Activated CD4-positive, alpha-beta T cell treated with anti-CD3 and anti-CD28 coated beads, Interleukin-2, Interleukin-4, amounts not matched to agents 100 ng/mL and 50 ng/mL, durations not matched to agents 16 hours and 8 hours (primary cell): ENCODE measurements at regions not wholly inside any gene's neighbourhood (a gene's known extent, or its start where the extent isn't known, plus 50 kb on each side); places are given as distances from the start of the nearest gene placed in this dataset.

Source experiments
- DNase-seq: peaks from one replicate; pipeline ENCODE4 v3.0.0-alpha.2; 2020; ENCODE audit warnings: low spot score

DNA sequence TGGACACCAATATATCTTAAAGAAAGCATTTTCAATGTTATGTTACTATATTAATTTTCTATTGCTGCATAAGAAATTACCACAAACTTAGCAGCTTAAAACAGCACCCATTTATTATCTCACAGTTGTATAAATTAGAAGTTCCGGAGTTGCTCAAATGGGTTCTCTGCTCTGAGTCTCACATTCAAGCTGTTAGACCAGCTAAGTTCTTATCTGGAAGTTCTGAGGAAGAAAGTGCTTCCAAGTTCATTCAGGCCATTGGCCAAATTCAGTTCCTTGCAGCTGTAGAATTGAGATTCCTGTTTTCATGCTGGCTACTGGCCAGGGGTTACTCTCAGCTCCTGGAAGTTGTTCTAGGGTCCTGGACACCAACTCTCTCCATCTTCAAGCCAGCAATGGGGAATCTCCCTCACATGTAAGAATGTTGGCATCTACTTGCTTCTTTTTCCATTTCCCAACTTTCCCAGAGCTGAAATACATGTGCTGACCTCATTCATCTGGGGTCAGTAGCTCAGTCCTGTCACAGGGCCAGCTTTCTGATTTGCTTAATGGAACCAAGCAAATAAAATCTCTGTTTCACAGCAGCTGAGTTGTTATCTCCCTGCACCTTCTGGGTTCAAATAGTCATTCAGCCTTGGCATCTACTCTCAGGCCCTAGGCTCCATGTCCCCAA is 99.6 kb upstream of the INTU start:
- no peak for DNase-seq

DNA sequence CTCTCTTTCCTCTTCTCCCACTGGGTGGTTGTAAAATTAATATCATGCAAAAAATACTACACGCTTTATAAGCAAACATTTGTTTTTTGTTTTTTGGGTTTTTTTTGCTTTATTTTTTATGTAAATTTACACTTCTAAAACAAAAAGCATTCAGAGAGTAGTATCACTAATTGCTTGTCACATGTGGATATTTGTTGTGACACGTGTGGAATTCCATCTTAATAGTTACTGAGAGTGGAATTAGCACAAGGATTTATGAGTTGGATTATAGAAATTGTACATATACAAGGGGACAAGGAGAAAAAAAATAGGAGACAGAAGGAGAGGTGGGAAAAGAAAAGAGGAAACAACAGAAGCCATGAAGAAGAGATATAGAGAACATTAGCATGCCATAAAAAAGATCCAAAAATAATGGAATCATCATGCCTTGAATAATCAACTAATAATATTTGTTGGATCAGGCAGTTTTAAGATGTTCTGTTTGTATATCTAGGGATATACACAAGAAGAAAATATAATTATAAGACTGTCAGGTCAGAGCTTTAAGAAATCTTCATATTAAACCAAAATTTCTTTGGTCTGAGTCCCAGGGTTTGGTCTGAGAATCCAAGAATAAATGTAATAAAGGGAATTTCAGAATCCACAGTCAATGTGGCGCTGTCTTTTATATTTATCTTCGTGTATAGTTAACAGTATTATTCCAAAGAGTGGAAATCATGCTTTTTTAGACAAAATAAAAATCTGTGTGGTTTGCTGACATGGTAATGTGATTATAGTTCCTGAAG is 98.5 kb upstream of the INTU start:
- DNase-seq = no peak

DNA sequence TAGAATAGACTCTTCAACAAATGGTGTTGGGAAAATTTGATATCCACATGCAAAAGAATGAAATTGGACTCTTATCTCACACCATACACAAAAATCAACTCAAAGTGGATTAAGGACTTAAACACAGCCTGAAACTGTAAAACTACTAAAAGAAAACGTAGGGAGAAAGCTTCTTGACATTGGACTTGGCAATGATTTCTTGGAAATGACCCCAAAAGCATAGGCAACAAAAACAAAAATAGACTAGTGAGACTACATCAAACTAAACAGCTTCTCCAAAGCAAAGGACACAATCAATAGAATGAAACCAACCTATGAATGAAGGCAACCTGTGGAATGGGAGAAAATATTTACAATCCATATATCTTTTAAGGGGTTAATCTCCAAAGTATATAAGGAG is 94.7 kb upstream of the INTU start:
- DNase-seq = no peak

DNA sequence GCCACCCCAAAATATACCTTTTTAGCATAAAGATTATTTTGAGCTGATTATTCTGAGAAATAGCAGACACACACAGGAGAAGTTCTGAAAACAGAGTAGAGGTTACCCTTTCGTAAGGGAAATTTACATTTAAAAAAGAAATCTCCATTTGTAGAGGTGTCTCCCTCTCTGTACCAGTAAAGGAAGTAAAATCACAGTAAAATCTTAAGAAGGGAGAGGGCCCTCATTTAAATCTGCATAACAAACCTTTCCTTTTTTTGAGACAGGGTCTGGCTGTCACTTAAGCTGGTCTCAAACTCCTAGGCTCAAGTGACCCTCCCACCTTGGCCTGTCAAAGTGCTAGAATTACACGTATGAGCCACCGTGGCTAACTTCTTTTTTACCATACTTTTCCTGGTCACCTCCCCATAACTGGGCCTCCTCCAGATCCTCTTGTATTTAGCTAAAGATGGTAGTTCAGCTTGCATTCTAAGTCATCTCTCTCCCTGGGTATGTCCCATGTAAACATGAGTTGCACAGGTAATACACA is 92.2 kb upstream of the INTU start:
- DNase-seq = no peak

DNA sequence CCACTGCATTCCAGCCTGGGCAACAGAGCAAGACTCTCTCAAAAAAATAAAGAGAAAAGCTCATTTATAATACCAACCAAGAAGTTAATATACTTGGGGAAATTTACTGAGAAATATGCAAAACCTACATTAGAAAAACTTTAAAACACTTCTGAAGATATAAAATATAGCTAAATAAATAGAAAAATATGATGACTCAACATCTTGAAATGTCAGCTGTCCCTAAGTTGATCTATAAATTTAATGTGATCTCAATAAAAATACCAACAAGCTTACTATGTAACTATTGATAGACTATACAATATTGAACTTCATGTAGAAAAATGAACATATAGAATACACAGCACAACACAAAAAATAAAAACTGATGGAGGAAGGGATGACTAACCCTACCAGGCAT is 87.5 kb upstream of the INTU start:
- DNase-seq = no peak

DNA sequence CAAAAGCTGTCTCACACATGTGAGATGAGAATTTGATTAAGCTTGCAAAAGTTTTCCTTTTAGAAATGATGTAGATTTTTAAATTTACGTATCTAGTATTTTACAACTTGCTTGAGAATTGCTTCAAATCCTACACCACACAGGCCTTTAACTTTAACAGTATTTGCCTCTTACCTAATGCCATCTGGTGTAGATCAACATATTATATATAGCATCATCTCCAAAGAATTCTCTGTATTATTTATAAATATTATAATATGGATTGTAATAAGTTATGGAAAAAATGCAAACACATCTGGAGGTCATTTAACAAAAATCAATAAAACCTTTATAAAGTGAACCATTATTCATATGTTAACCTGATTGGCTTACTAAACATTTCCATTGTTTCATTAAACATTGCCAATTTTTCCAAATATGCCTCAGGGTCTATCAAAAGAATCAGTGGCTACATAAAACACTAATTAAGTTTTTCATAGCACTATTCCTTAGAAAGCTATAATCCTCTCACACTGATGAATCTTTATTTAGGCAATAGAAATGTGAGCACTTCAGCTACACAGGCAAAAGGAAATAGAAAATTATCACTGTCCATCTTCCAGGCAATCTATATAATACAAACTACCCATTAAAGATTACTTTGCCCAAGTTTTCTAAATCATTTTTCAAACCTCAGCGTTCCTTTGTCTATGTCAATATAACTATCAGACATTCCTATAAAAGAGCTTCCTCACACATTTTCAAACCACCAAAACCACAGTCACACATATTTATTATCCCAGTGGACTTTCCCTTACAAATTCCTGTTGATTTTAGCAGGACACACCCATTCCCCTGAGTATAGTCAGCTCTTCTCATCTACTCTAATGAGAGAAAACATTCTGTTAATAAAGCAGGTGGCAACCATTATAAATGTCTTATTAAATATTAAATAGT is 83.5 kb upstream of the INTU start:
- DNase-seq = no peak

DNA sequence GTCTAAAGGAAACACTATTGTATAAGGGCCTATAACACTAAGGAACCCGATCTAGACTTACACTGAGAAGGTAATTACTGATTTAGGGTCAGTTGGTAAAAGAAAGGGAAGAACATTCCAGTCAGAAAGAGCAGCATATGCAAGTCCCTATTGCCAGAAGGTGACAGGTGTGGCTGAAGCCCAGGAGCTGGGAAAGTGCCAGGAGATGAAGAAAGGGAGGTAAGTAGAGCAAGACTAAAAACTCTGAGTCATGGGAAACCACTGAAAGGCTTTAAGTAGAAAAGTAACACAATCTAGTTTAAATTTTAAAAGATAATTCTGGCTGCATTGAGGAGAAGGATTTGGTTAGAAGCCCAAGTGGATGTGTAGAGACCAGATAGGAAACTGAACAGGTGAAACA is 77.7 kb upstream of the INTU start:
- DNase-seq = no peak

DNA sequence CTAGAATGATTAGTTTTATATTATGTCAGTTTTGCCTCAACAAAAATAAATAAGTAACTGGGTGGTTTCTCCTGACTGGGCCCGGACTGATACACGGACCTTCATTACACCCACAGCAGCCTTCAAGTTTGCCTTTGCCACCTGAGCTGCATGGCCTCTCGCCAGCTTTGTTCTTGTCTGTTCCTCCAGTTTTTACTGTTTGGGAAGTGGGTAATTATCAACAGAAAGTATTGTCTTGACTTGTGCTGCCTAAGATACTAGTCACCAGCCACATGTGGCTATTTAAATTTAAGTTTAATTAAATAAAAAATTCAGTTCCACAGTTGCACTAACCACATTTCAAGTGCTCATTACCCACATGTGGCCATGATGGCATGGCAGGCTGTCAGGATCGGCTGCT is 74.7 kb upstream of the INTU start:
- DNase-seq = no peak

DNA sequence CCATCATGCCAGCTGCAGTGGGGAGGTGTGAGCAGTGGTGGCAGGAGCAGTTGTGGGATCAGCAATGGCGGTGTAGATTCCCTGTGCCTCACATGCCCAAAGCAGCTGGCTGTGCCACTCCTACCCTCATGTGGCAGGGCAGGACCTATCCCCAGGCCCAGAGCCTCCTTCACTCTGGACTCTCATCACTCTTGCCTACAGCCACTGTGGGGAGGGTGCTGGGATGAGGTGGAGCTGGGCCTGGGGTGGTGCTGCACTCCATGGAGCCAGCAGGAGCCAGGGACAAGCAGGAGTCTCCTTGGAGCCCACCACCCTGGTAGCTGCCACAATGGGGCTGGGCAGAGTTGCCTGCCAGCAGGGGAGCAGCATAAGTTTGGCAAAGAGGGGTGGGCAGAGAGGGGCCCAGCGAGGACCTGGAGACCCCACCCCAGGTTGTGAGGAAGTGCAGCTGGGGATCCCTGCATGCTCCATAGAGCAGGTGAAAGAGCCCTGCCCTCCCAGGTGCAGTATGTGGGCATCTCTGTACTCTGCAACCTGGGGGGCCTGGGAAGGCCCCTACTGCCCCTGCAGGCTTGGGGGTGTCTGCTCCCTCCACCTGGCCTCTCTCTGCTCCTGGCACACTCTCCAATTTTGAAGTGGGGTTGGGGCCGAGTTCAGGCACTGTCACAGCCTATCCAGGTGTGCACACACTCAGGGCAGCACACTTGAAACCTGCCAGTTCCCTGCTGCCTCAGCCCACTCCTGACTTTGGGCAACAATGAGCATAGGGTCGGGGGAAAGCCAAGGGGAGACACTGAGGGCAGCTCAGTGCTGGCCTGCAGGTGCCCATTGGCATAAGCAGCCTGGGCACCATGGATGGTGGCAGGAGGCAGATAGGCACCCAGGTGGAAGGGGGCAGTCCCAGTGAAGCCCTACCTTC is 74.0 kb upstream of the INTU start:
- no peak for DNase-seq

DNA sequence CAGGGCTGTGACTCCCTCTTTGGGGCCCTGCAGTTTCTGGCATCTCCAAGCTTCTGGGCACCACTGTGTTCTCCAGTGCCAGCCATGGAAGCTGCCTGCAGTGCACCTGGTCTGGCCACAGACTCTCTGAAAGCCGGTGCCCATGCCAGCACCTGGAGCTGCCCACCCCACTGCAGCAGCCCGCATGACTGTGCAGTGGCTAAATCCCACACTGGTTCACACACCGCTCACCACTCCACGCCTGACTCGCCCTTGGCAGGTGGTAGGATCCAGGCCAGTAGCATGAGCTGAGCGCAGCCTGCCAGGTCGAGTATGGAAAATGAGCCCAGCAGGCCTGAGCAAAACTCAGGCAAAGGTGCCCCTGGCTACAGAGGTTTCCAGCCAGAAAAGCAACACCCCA is 72.8 kb upstream of the INTU start:
- DNase-seq = no peak

DNA sequence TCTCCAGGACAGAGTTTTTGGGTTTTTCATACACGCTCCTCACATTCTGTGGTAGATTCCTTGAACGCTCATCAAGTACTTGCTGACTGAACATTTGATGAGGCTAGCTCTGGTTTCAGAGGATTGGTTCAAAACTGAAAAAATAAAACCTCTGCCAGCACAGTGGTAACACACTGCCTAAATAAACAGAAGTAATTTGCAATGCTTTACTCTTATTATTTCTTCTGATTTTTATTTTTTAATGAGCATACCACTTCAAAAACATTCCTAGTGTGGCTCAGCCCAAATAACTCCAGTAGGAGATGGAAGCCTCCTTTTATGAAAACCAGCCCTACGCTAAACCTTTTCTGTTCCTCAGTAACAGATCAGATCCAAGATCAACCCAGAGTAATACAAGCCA is 72.0 kb upstream of the INTU start:
- DNase-seq = no peak

DNA sequence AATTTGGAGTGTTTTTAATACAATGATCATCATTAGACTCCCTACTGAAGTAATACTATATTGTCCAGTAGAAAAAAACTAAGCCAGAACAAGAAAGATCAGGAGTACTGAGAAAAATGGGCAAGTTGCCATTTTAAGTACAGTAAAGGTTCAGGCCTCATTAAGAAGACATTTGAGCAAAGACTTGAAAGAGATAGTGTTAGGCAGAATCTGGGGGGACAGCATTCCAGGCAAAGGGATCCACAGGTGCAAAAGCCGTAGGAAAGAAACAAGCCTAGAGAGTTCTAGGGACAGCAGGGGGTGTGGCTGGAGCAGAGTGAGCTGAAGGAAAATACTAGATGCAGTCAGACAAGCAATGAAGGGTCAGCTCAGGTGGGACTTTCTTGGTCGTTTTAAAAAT is 58.1 kb upstream of the INTU start:
- DNase-seq = no peak

DNA sequence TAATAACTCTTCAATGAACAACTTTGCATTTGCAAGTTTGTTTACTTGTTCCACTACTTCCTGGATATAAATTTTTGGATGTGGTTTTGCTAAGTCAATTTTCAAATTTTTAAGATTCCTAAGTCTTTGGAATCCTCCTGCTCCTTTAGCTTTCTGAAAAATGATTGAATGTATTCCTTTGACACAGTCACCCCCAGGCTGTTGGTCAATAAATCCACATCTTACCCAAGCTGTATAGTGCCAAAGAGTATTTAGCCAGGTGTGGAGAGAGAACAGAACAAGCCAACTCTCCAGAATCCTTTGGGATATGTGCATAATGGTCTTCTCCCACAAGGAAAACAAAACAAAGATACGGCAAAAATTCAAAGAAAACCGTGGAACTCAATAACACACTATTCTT is 56.9 kb upstream of the INTU start:
- no peak for DNase-seq

DNA sequence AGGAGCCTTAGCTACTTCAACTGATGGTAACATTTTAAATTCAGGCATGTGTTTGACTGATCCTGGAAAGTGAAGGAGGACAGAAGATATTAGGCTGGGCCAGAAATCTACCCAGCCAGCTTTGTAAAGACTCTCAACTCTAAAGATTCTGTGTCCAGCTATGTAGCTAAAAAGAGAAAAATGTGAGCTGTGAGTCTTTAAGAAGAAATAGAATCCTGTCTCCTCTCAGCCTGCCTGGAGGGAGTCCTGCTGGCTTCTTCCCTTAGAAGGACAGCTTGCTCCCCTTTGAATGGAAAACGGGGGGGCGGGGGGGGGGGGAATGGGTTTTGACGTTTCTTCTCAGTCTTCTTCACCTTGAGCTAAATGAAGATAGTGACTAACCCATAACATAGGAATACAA is 54.3 kb upstream of the INTU start:
- no peak for DNase-seq

DNA sequence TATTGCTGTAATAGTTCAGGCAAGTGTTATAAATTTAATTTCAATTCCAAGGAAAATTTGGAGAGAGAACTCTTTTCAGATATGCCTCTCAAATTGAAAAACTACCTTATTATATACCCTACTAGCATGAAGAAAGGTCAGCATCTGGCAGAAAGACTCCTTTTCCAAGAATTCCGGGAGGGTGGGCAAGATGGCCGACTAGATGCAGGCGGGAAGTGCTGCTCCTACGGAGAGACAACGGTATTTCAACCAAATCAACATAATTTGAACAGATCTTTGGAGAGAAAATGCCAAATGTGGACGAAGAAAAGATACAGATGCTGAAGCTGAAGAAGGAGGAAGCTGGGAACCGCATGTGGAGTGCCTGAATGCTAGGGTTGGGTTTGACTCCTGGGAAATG is 53.8 kb upstream of the INTU start:
- no peak for DNase-seq

DNA sequence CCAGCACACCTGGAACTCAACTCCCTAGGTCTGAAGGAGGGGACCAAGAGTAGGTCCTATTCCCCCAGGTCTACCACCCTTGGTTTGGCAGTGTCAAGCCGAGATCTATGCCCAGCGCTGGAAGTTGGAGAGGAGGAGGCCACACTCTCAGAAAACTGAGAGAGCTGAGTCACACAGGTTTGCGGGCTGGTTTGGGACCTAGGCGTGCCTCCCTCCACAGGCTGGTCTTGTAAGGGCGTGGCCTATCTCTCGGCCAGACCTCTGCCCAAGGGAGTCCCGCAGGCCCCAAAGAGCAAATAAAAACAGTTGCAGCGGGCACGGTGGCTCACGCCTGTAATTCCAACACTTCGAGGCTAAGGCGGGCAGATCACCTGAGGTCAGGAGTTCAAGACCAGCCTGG is 52.9 kb upstream of the INTU start:
- no peak for DNase-seq

DNA sequence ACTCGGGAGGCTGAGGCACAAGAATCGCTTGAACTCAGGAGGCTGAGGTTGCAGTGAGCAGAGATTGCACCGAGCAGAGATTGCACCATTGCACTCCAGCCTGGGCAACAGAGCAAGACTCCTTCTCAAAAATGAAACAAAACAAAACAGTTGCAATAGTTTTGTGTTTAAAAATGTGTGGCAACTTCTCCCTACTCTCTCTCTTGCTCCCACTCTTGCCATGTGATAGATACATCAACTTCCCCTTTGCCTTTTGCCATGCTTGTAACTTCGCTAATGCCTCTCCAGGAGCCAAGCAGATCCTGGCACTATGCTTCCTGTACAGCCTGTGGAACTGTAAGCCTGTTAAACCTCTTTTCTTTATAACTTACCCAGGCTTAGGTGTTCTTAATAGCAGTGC is 52.5 kb upstream of the INTU start:
- DNase-seq = no peak

DNA sequence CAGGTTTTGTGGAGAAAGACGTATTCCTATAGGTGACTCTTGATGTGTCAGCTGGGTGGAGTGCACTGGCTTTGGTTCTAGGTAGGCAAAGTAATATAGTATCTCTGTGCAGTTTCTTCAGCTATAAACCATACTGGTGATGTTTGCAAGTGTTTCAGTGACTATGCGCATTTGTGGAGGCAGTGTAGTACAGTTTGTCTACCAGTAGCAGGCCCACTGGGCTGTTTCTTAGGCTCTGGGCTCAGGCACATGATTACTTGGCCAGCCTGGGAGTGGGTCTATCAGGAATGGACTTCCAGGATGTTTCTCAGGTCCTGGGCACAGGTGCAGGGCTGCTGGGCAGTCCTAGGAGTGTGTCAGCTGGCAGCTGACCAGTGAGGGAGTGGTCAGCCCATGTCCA is 51.9 kb upstream of the INTU start:
- no peak for DNase-seq
